SU-DHL-6 (cell line): ENCODE measurements at regions not wholly inside any gene's neighbourhood (a gene's known extent, or its start where the extent isn't known, plus 50 kb on each side); places are given as distances from the start of the nearest gene placed in this dataset.

Experiments
- H2AFZ ChIP-seq: fragments of 200-600 bp; sonication (generic); 2 replicates; pipeline ENCODE4 v1.6.1; 2014; ENCODE audit warnings: low read depth, mild to moderate bottlenecking, moderate library complexity, mixed read lengths, antibody characterized with exemption, low read length; ENCODE audit not compliant: severe bottlenecking
- H3F3A ChIP-seq: fragments of 200-600 bp; shearing (Covaris generic); 2 replicates; pipeline ENCODE4 v1.6.0; 2016; ENCODE audit warnings: antibody characterized with exemption, mild to moderate bottlenecking; ENCODE audit not compliant: insufficient read depth
- H3K27ac ChIP-seq: fragments of 200-600 bp; sonication (generic); 2 replicates; pipeline ENCODE4 v1.5.1; 2016; ENCODE audit warnings: low read depth, mild to moderate bottlenecking, low read length, moderate library complexity, mixed read lengths
- H3K27me3 ChIP-seq: fragments of 200-600 bp; sonication (generic), shearing (Covaris generic); 2 replicates; pipeline ENCODE4 v1.6.0; 2014; ENCODE audit warnings: mild to moderate bottlenecking, low read length
- H3K36me3 ChIP-seq: fragments of 200-600 bp; sonication (generic); 2 replicates; pipeline ENCODE4 v1.6.1; 2014; ENCODE audit warnings: mild to moderate bottlenecking, low read length, mixed read lengths
- H3K4me2 ChIP-seq: fragments of 300-600, 200-600 bp; shearing (Covaris generic), sonication (generic); 2 replicates; pipeline ENCODE4 v1.6.0; 2014; ENCODE audit warnings: low read length, low read depth, mild to moderate bottlenecking; ENCODE audit not compliant: poor library complexity, severe bottlenecking
- H3K4me3 ChIP-seq: fragments of 200-600 bp; sonication (generic); 2 replicates; pipeline ENCODE4 v1.5.1; 2014; ENCODE audit warnings: antibody characterized with exemption, low read length, mild to moderate bottlenecking, mixed read lengths; ENCODE audit not compliant: insufficient read depth, poor library complexity, severe bottlenecking
- H3K79me2 ChIP-seq: fragments of 200-600 bp; sonication (generic); 2 replicates; pipeline ENCODE4 v1.6.1; 2014; ENCODE audit warnings: mild to moderate bottlenecking, low read length, moderate library complexity; ENCODE audit not compliant: insufficient read depth
- H3K9ac ChIP-seq: fragments of 200-600 bp; sonication (generic); 2 replicates; pipeline ENCODE4 v1.7.0; 2014; ENCODE audit warnings: mild to moderate bottlenecking, low read length
- H3K9me2 ChIP-seq: fragments of 200-600 bp; sonication (generic); replicated peaks from 2 replicates; pipeline ENCODE4 v1.6.1; 2014; ENCODE audit warnings: low read length; ENCODE audit not compliant: insufficient read depth
- H3K9me3 ChIP-seq: fragments of 200-600 bp; sonication (generic); 2 replicates; pipeline ENCODE4 v1.6.1; 2014; ENCODE audit warnings: low read length, mixed read lengths; ENCODE audit not compliant: insufficient read depth
- H4K20me1 ChIP-seq: fragments of 200-600 bp; sonication (generic); 2 replicates; pipeline ENCODE4 v1.6.1; 2014; ENCODE audit warnings: low read depth, mild to moderate bottlenecking, antibody characterized with exemption, low read length, moderate library complexity, mixed read lengths
- EZH2phosphoT487 ChIP-seq: fragments of 200-600 bp; sonication (generic), shearing (Covaris generic); conservative IDR thresholded peaks from 2 replicates; pipeline ENCODE4 v1.6.1; 2018; ENCODE audit warnings: mild to moderate bottlenecking, antibody characterized with exemption, low read length, moderate library complexity, mixed read lengths
- TF ChIP-seq, protein P1 (sequence below): fragments of 200-600 bp; sonication (generic); IDR thresholded peaks from one replicate; pipeline ENCODE4 v1.5.1; 2017; ENCODE audit warnings: antibody characterized with exemption, mild to moderate bottlenecking, low read length, moderate library complexity; ENCODE audit not compliant: insufficient read depth, poor library complexity, severe bottlenecking

DNA sequence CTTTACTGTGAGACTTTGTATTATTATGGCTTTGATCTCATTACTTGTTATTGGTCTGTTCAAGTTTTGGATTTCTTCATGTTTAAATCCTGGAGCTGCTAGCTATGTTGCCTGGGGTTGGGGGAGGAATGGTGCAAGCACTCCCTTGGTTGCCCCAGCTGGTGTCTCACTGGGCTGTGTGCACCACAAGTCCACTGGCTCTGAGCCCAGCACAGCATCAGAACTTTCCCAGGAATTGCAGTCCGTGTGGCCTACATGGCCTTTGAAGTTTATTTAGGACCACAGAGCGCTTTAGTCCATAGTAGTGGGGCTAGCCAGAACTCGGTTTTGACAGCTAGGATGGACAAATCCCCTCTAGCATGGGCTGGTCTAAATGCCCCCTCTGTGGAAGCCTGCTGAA, 278.8 kb upstream of the RPS6KA3 start:
- H3K79me2 ChIP-seq, result no peaks in the 10 kb centered on the region
- no peak overlapping the region for H2AFZ ChIP-seq
- TF ChIP-seq EZH2phosphoT487, result no peak
- TF ChIP-seq, protein P1, sequence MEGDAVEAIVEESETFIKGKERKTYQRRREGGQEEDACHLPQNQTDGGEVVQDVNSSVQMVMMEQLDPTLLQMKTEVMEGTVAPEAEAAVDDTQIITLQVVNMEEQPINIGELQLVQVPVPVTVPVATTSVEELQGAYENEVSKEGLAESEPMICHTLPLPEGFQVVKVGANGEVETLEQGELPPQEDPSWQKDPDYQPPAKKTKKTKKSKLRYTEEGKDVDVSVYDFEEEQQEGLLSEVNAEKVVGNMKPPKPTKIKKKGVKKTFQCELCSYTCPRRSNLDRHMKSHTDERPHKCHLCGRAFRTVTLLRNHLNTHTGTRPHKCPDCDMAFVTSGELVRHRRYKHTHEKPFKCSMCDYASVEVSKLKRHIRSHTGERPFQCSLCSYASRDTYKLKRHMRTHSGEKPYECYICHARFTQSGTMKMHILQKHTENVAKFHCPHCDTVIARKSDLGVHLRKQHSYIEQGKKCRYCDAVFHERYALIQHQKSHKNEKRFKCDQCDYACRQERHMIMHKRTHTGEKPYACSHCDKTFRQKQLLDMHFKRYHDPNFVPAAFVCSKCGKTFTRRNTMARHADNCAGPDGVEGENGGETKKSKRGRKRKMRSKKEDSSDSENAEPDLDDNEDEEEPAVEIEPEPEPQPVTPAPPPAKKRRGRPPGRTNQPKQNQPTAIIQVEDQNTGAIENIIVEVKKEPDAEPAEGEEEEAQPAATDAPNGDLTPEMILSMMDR, result no peak
- no peak overlapping the region for H3K4me2 ChIP-seq
- no peaks in the 10 kb centered on the region for H3K9me3 ChIP-seq
- no peaks in the 10 kb centered on the region for H3K27me3 ChIP-seq
- no peaks in the 10 kb centered on the region for H3K9me2 ChIP-seq
- no peaks in the 10 kb centered on the region for H4K20me1 ChIP-seq
- no peak overlapping the region for H3K4me3 ChIP-seq
- no peak overlapping the region for H3K9ac ChIP-seq
- no peaks in the 10 kb centered on the region for H3K36me3 ChIP-seq
- no peaks in the 10 kb centered on the region for H3F3A ChIP-seq
- no peak overlapping the region for H3K27ac ChIP-seq

DNA sequence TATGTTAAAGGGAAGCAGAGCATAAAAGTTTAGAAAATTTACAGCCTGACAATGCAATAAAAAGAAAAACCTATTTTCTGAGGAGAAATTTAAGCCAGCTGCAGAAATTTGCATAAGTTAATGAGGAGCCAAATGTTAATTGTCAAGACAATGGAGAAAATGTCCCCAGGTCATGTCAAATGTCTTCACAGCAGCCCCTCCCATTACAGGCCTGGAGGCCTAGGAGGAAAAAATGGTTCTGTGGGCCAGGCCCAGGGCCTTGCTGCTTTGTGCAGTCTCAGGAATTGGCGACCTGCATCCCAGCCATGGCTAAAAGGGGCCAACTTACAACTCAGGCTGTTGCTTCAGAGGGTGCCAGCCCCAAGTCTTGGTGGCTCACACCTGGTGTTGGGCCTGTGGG, 275.4 kb upstream of the RPS6KA3 start:
- Histone ChIP-seq H3K9me2 (no peaks in the 10 kb centered on the region), H3K36me3 (no peaks in the 10 kb centered on the region), H3K9me3 (no peaks in the 10 kb centered on the region), H3K27me3 (no peaks in the 10 kb centered on the region), H4K20me1 (no peaks in the 10 kb centered on the region), H3K4me3 (no peak overlapping the region), H3F3A (no peaks in the 10 kb centered on the region), H2AFZ (no peak overlapping the region), H3K79me2 (no peaks in the 10 kb centered on the region), H3K9ac (no peak overlapping the region), H3K27ac (no peak overlapping the region), H3K4me2 (no peak overlapping the region)
- TF ChIP-seq, protein P1, result no peak
- no peak for TF ChIP-seq EZH2phosphoT487

DNA sequence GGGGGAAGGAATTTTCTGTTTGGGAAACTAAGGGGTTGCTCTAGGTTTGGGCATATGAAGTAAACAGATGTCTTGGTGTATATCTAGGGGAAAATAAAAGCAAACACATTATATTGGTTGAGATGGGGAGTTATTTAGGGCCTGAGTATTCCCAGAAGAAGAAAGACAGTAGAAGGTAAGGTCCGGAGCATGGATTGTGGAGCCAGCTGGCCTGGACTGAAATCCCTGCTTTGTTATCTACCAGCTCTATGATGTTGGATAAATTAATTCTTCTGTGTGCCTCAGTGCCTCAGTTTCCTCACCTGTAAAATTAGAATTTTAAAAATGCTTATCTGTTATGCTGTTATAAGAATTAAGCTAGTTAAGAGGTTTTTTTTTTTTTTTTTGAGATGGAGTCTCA, 272.3 kb upstream of the RPS6KA3 start:
- H3K4me2 ChIP-seq, result no peak overlapping the region
- no peak overlapping the region for H3K4me3 ChIP-seq
- H3K36me3 ChIP-seq, result no peaks in the 10 kb centered on the region
- TF ChIP-seq, protein P1, result no peak
- TF ChIP-seq EZH2phosphoT487, result no peak
- H3K27me3 ChIP-seq, result no peaks in the 10 kb centered on the region
- no peaks in the 10 kb centered on the region for H3K9me3 ChIP-seq
- H2AFZ ChIP-seq, result no peak overlapping the region
- H4K20me1 ChIP-seq, result no peaks in the 10 kb centered on the region
- H3K27ac ChIP-seq, result no peak overlapping the region
- no peaks in the 10 kb centered on the region for H3F3A ChIP-seq
- no peak overlapping the region for H3K9ac ChIP-seq
- H3K9me2 ChIP-seq, result no peaks in the 10 kb centered on the region
- no peaks in the 10 kb centered on the region for H3K79me2 ChIP-seq

DNA sequence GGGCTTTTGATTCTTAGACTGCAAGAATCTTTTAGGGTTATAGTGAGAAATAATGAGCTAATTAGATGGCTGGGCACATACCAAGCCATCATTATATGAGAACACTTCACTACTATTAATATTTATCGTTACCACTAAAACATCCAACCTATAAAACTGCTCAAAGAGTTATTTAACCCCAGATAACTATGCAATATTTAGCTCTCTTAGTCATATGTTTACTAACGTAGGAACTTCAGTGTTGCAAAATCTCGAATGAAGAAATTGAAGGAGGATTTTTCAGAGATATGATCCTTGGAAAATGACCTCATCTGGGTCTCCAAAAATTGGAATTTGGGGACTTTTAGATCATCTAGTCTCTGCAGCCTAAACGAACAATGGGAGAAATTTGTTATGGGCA, 265.0 kb upstream of the RPS6KA3 start:
- H3K4me2 ChIP-seq, result no peak overlapping the region
- H3K27me3 ChIP-seq, result no peaks in the 10 kb centered on the region

More for the DNA sequence above, 265.0 kb upstream of the RPS6KA3 start:
- H3K79me2 ChIP-seq, result no peaks in the 10 kb centered on the region
- TF ChIP-seq, protein P1, result no peak
- H2AFZ ChIP-seq, result no peak overlapping the region
- no peak overlapping the region for H3K9ac ChIP-seq
- no peaks in the 10 kb centered on the region for H3K36me3 ChIP-seq
- H3K4me3 ChIP-seq, result no peak overlapping the region
- no peaks in the 10 kb centered on the region for H3K9me2 ChIP-seq
- no peaks in the 10 kb centered on the region for H4K20me1 ChIP-seq
- H3F3A ChIP-seq, result no peaks in the 10 kb centered on the region
- no peaks in the 10 kb centered on the region for H3K9me3 ChIP-seq
- H3K27ac ChIP-seq, result no peak overlapping the region
